Right ventricle myocardium inferior (tissue), 1 donor: ENCODE measurements at regions not wholly inside any gene's neighbourhood (a gene's known extent, or its start where the extent isn't known, plus 50 kb on each side); places are given as distances from the start of the nearest gene placed in this dataset.

ENCODE experiments used
- ATAC-seq: fragments of 200-7000 bp; cut with Tn5 transposase; one replicate; pipeline ENCODE4 v1.9.1; 2020; ENCODE audit warnings: mild to moderate bottlenecking, moderate library complexity
- DNase-seq: peaks from one replicate; pipeline ENCODE4 v3.0.0; 2021; ENCODE audit errors: missing footprints
- intact Hi-C: fragments of 100-400 bp; cut with DNase I; formaldehyde crosslinking; loops from one replicate; pipeline ENCODE4 v1.11.0; 2022
- donor health status: DM: no; HTN: yes; CAD: no; lungs with severe emphysema.

GRCh38 chr9:78578072-78578471 lies 281.1 kb downstream of the PSAT1 start:
- DNase-seq: no peak
- ATAC-seq: no peak
- intact Hi-C loops: no loop called here

DNA sequence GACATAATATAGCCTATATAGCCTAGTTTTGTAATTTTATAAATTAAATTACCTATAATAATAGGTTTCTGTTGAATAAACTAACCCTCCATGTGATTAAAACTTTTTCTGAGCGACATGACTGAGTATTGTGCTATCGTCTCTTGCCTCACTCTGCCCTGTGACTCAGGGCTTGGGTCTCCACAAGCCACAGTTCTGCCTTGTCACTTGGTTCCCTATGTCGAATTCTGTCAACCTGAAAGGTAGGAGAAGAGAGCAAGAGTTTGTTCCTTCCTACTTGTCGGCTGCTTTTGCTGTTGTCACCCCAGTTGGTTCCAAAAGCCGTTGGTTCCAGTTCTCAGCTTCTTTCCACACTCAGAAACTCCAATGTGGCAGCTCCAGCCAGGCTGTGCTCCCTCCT lies 285.9 kb downstream of the PSAT1 start:
- intact Hi-C loops: no loop called here
- DNase-seq (no peak), ATAC-seq (no peak)

GRCh38 chr9:78584589-78584988 lies 287.7 kb downstream of the PSAT1 start:
- intact Hi-C loops: no loop called here
- ATAC-seq (no peak), DNase-seq (no peak)

- ATAC-seq (no peak), DNase-seq (no peak)
- intact Hi-C loops: no loop called here
Measured at GRCh38 chr9:78585909-78586308, 289.0 kb downstream of the PSAT1 start.

- intact Hi-C loops: no loop called here
- ATAC-seq (no peak), DNase-seq (no peak)
Measured at GRCh38 chr9:78590068-78590467, 293.1 kb downstream of the PSAT1 start.

DNA sequence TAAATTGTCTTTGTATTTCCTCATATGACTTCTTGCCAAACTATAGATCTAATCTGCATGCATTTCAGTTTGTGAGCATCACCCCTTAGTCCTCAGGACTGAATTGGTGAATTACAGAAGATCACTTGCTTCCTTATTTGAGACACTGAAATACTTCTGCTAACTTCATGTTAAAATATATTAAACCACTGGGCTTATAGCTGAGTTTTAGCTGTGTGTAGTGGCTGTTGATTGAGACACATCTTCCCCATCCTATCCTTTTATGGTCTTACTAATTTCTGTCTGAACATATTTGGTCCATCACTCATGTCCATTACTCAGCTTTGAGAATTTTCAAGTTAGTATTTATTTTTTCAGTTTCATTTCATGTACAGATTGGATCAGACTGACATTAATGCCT lies 295.9 kb downstream of the PSAT1 start:
- intact Hi-C loops: no loop called here
- DNase-seq (no peak), ATAC-seq (no peak)

DNA sequence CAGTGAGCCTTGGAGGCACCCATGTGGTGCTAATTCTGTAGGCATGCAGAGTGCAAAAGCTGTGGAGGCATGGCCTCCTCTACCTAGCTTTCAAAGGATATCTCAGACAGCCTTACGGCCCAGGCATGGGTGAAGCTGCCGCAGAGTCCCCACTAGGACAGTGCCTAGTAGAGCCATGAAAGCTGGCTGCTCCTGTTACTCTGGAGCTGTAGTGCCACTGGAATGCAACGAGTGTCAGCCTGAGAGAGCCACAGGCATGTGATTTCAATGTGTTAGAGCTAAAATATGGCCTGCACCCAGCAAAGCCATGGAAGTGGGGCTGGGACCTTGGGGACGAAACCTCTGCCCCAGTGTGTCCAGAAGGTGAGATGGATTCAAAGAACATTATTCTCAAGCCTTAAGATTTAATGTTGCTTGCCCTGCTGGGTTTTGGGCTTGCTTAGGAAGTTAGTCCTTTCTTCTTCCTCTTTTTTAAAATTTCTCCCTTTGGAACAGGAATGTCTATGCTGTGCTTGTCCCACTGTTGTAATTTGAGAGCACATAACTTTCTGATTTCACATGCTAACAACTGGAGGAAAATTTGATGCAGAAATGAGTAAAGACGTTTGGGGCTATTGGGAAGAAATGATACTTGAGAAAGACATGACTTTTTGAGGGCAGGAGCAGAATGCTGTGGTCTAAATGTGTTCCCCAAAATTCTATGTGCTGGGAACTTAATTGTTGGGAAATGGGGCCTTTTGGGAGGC lies 298.4 kb downstream of the PSAT1 start:
- no peak for DNase-seq
- intact Hi-C loops: no loop called here
- no peak for ATAC-seq

- DNase-seq (no peak), ATAC-seq (no peak)
- intact Hi-C loops: no loop called here
Measured at GRCh38 chr9:78596346-78596745, 299.4 kb downstream of the PSAT1 start.

DNA sequence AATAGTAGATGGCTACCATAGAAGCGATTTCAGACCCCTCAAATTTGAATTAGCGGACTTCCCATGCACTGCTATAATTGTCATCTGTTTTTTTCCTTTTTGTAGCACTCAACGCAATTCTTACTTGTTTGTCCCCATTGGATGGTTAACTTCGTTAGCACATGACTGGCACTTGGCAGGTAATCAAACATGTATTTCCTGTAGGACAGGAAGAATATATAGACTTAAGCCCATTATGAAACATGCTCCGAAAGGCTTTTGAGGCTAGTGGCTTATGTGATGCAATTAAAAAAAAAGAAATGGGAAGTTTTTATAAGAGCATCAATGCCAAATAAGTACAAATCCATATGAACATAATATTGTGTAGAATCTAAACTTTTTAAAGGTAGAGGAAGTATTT lies 301.2 kb downstream of the PSAT1 start:
- no peak for DNase-seq
- intact Hi-C loops: no loop called here

DNA sequence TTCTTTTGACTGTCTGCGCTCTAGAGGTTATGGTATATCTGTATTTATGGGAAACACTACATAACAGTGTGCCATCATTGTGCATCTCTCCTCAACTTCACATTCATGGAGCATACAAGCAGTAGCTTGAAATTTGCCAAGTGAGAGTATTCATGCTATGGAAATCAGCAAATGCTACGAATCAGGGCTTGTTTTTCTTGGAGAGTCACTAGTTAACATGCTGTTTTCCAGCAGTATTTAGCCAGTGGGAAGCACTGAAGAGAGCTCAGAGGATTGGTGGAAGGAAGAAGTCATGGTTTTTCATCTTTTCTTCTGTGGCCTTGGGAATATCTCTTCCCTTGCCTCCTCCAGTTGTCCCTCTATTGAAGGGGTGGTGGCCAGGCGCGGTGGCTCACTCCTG lies 303.0 kb downstream of the PSAT1 start:
- DNase-seq (no peak), ATAC-seq (no peak)
- intact Hi-C loops: no loop called here

More for the DNA sequence above, 301.2 kb downstream of the PSAT1 start:
- no peak for ATAC-seq

DNA sequence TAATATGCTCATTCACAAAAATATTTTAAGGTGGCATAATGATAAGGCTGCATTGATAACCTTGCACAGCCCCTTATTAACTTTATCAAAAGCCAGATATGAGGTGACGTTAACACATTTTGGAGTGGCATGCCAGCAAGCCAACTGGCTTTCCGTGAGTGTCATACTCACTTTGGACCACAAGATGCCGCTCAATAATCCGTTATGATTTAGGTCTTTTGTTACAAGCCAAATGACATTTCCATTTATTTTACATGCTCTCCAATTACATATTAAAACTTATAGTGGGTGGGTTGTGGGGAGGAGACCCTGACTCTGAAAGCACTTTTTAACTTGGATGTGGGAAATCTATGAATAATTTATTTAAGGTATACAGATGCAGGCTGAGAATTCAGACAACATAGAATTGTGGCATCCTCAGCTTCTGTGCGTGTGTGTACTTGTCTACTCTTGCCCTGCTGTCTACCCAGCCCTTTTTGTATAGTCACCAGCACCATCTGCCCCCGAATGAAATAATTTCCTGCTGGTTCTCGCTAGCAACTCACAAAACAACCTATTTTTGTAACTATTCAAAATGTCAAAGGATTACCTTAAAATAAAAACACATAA lies 305.1 kb downstream of the PSAT1 start:
- DNase-seq (no peak), ATAC-seq (no peak)
- intact Hi-C loops: no loop called here

DNA sequence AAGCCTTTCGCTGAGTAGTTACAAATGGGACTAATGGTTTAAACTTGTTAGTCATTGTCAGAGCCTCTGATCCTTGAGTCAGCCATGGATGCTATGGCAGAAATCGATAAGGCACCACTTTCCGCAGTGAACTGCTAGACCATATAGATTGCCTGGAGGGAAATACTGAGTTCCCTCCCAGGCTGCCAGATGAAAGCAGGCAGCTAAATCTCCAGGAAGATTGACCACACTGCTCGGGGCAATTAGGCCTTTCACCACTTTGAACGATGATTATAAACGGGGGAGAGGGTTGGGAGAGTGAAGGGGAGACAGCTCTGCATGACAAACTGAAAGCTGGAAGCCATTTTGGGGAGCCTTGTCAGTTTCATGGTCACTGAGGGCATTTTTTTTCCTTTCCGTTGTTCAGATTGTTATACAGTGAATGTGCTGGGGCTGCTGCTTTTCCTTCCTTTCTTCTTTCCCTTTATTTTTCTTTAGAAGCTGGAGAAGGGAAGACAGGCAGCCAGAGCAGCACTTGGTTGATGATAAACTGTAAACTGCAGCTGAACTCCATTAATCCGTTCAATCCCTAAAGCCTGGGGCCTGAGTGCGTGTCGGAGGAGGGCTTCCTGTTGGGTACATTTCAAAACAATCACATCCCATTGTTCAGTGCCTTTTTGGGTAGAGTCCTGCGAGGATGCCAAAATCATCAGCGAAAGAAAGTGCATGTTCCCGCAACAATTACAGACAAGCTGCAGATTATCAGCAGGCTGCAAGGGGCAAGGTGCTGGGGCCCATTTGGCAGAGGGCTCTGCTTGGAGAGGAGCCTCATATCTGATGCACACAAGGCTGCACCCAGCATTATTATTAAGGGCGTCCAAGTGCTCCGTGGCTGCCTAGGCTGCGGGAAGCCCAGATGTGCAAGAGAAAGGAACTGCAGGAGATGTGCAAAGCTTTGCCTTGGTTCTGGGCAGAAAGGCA lies 308.4 kb downstream of the PSAT1 start:
- no peak for ATAC-seq
- intact Hi-C loops: no loop called here
- DNase-seq: no peak

- ATAC-seq: no peak
- intact Hi-C loops: no loop called here
- DNase-seq: no peak
Measured at GRCh38 chr9:78606001-78606379, 309.1 kb downstream of the PSAT1 start.

DNA sequence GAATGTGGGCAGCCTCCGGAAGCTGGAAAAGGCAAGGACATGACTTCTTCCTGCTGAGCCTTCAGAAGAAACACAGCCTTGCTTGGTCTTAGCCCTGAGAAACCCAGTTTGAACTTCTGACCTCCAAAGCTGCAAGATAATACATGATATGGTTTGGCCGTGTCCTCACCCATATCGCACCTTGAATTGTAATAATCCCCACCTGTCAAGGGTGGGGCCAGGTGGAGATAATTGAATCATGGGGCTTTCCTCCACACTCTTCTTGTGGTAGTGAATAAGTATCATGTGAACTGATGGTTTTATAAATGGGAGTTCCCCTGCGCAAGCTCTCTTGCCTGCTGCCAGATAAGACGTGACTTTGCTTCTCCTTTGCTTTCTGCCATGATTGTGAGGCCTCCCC lies 310.9 kb downstream of the PSAT1 start:
- intact Hi-C loops: no loop called here
- ATAC-seq: no peak
- no peak for DNase-seq

GRCh38 chr9:78609450-78609849 lies 312.5 kb downstream of the PSAT1 start:
- DNase-seq: no peak
- no peak for ATAC-seq
- intact Hi-C loops: no loop called here

- DNase-seq (no peak), ATAC-seq (no peak)
- intact Hi-C loops: no loop called here
Measured at GRCh38 chr9:78612091-78612490, 315.2 kb downstream of the PSAT1 start.

DNA sequence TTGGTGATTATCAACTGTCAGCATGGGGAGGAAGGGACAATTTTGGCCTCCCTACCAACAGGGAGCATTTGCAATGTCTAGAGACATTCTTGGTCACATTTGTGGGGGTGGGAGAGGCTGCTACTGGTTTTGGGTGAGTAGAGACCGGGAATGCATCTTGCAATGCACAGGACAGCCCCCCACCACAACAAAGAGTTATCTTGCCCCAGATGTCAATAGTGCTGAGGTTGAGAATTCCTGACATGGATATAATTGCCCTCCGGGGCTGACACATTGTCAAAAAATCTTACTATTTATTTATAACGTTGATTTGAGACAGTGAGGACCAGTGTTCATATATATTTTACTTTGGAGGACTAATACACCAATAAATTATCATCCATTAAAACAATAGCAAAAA lies 316.1 kb downstream of the PSAT1 start:
- ATAC-seq: no peak
- no peak for DNase-seq
- intact Hi-C loops: no loop called here

DNA sequence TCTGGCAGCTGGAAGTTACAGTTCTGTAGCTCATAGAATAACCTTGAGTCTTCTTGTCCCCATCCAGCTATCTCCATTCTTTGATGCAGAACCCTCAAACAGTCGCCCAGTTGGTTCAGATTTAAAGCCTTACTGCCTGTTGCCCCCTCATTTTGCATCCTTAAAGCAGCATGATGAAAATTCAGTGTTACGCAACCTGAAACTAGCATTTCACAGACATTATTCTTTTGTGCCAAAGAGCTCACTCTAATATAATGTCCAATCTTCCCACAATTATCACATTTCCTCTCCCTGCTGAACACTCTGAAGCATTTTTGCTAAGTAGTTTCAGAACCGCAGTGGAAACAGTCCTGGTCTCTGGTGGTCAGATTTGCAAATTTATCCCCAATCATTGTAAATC lies 318.0 kb downstream of the PSAT1 start:
- intact Hi-C loops: no loop called here
- DNase-seq (no peak), ATAC-seq (no peak)

- ATAC-seq: no peak
- intact Hi-C loops: no loop called here
Measured at GRCh38 chr9:78615372-78615771, 318.4 kb downstream of the PSAT1 start.

DNA sequence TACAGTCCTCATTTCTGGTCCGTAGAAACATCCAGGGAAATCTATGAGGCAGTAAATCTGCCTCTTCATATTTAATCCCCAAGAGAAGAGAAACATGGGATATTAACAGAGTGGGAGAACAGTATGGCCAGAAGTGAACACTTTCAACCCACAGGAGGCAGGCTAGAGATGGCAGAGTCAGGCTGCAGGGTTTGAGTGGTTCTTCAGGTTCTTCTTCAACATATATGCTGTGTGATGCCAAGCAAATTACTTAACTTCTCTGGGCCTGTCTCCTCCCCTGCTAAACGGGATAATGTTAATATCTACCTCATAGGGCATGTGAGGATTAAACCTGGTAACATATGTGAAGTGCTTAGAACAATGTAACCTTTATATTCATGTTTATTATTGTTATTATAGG lies 321.8 kb downstream of the PSAT1 start:
- DNase-seq (no peak), ATAC-seq (no peak)
- intact Hi-C loops: no loop called here

More at GRCh38 chr9:78615372-78615771, 318.4 kb downstream of the PSAT1 start:
- DNase-seq: no peak
